ENCODE measurements at regions not wholly inside any gene's neighbourhood (a gene's known extent, or its start where the extent isn't known, plus 50 kb on each side); places are given as distances from the start of the nearest gene placed in this dataset.
"Not testable (repeated sequence)": the region's sequence is repeated elsewhere in the genome, so short reads cannot be mapped to it uniquely, and the experiment has no call there.

DNA sequence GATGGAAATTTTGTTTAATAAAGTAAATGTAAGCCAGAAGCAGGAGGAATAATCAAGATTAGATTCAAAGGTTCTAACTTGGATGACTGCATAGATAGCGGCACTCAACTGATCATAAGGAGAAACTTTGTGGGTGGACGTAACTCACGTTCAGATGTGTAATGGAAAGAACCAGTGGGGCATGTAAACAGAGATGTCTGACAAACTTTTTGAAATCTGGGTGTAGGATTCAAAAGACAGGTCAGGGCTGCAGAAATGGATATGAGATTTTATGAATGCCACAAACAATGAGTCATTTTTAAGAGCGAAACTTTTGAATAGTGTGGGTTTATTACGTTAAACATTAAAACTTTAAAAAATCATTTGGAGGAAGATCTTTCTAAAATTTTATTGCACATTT lies 375.6 kb downstream of the GBA3 start:
- DNase-seq: no peak

DNA sequence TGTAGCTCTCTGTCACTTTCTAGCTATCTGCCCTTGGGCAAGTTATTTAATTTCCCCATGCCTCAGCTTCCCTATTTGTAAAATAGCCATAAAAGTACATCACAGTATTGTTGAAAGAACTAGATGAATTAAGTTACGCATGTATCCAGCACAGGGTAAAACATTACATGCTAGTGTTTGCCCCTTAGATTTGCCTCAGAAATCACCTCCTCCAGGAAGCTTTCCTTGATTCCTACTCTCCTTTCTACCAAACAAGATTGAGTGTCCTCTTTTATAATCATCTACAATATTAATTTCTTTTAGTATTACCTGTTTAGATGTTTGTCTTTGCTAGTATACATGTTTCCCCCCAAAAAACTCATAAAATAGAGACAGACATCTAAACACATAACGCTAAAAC lies 369.5 kb downstream of the GBA3 start:
- no peak for DNase-seq

DNA sequence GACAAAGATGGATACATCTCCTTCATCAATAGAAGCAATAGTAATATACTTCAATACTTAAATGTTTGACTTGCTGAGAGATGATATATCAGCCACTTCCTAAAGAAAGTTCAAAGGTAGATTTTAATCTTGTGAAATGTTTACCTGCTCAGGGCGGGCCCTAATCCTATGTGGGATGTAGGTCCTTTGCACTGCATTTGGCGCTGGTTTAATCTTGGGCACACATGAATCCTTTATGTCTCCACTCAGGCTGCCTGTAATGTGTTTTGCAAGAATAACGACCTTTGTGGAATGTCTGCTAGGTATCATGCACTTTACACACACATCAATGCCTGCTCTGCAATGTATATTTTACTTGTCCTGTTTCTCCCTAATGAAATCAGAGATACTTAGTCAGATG lies 368.7 kb downstream of the GBA3 start:
- no peak for DNase-seq

DNA sequence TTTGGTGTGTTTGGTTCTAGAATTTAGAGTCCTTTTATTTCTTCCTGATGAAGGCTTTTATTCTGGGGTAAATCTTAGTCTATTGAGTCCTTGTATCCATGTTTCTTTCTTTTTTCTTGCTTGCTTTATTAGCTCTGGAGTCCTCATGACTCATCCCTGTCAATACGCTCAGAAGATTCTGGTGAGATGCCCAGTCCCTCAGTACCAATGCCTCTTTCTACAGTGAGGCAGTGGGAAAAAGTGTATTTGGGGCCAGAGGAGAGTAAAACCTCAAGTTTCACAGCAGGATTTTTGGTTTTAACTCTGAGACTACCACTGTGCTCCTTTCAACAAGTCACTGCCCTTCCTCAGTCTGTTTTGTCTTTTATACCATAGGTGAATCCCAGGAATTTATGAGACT lies 368.0 kb downstream of the GBA3 start:
- DNase-seq: no peak

DNA sequence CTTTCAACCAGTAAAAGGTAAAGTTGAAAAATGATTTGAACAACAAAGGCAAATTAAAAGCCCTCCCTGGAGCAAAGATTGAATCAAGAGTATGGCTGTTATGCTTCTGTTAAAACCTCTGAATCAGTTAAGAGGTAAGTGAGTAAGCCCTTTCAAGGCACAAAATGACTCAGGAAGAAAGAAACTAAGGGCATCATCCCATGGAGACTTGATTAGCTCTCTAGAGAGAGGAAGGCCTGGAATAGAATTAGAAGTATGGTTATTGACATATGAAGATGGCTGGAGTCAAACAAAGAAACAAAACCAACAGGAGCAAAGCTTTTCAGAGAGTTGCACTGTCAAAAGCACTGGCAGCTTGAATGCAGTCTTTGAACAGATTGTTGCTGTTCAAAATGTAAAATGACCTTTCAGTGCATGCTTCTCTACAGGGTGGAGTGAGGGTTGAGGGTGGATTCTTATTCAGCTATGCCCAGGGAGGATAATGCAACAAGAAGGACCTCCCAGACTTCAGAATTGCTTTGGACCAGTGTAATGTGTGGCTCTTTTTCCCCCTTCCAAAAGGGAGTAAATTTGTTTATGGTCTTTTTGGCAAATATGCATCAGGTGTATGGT lies 365.5 kb downstream of the GBA3 start:
- DNase-seq: no peak

DNA sequence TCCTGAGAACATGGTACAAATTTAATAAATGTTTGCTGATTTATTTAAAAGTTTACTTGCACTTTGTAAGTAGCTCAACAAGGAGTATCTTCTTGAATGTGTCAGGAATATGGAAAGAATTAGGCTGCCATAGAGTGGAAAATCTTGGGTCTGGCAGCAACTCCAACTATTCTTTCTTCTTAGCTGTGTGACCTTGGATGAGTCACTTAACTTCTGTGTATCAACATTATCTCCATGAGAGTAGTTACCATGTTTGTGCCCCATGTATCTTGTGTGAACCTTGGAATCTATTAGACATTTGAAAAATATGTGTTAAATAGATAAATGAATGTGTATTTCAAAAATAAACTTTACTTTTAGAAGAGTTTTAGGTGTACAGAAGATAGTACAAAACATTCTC lies 348.8 kb downstream of the GBA3 start:
- no peak for DNase-seq

DNA sequence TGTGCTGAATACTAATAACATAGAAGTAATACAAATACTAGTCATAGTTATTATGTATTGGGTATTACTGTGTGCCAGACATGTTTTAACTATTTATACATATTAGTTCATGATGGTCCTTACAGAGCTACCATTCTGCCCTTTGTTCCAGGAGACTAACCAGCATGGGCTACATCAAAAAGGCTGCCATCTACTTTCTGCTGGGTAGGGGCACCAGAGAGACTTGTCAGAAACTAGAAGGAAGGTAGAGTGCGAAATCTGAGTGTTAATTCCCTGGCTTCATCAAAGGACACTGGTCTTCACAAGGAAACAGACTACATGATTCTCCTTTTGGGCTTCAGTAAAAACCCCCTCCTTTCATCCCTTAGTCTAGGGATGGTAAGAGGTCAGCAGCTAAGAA lies 347.8 kb downstream of the GBA3 start:
- no peak for DNase-seq

DNA sequence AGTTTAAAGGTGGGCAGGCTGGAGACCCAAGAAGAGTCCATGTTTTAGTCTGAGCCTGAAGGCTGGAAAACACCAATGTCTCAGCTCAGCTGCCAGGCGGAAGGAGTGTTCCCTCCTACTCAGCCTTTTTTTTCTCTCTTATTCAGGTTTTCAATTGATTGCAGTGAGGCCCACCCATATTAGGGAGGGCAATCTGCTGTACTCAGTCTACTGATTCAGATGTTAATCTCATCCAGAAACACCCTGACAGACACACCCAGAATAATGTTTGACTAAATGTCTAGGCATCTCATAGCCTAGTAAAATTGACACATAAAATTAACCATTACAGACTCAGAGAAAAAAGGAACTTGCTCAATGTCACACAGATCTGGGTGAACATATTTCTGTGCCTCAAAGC lies 347.1 kb downstream of the GBA3 start:
- DNase-seq: no peak

DNA sequence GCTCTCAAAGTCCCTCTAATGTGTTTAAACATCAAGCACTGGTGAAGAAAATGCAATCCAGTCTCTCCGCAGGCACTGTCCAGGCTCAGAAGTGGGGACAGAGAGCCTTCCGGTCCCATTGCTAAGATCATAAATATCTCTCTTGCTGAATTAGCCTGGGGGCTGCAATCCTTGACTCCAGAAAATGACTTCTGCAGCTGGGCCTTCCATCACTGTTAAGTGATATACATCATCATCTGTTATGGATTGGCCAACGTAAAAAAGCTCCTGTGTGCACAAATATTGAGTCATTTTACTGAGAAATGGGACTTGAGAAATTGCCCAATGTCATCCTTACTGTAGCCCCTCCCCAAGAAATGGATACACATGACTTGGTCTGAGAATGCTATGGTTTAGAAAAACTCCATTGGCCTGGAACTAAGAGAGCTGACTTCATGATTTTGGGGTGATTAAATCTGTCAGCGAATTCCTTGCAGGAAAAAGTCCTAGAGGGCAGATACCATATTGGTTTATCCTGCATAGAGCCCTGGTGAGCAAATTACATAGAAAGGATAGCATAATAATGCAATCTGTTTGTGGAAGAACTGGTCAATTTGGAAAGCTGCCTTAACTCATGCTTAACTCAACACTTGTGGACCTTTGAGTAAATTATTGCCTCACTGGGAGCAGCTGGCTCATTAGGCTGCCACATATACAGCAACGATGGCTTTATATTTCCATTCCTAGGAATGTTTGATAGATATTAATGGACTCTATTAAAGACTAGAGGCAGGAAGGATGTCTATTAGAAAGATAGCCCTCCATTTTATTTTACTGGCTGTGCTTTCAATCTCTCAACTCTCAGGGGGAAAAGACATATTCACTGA lies 346.1 kb downstream of the GBA3 start:
- no peak for DNase-seq

DNA sequence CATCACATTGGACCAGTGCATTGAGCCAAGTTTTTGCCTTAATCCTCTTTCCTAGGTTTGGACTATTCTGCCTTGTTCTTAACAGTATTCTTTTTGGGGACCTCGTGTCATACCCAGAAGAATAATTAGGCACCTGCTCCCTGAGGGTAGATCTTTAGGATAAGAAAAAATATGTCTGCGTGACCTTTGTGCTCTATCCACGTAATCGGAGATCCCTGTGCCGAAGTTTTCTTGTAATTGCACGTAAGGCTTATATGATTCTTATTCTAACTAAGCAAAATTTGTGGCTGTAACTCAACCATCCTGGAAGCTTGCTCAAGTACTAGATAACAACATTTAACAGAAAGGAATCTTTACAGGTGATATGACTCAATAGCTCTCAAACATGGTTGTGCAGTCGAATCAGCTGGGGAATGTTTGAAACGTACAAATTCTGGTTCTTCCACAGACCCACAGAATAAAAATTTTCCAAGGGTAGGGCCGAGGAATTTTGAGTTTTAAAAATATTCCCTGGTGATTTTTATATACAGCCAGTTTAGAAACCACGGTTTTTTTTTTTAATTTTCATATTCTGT lies 344.3 kb downstream of the GBA3 start:
- no peak for DNase-seq

DNA sequence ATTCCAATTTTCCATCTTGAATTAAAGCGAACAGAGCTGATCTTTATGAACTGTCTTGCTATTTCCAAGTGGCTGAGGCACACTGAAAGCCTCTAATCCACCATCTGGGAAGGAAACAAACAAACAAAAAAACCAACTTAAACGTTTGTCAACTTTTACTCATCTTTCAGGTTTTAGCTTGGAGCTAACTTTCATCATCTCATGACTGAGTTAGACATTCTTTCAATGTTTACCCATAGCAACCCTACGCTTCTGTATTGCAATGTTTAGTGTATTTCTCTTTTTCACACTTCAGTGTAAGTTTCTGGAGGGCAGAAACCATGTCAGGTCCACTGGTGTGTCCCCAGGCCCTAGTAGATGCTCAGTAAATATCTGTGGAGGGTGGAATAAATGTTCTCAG lies 343.8 kb downstream of the GBA3 start:
- no peak for DNase-seq

DNA sequence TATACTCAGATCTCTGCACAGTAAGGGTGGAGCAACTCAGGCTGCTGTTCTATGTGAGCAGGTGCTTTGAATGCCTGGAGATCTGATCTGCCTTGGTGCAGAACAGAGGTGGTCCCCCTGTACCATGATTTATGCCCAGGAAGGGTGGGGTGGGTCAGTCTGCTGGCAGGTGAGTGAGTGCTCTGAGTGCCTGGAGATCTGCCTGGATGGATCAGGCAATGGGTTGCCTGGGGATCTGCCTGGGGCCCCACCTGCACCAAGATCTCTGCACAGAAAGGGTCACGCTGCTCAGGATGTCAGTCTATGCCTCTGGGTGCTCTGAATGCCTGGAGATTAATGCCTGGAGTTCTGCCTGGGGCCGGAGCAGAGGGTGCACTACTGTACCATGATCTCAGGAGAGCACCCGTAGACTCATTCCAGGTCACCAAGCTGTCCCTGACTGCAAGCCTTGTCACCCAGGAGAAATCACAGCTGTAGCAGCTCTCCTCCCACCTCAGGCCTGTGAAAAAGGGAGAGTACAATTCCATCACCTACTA lies 342.9 kb downstream of the GBA3 start:
- no peak for DNase-seq

DNA sequence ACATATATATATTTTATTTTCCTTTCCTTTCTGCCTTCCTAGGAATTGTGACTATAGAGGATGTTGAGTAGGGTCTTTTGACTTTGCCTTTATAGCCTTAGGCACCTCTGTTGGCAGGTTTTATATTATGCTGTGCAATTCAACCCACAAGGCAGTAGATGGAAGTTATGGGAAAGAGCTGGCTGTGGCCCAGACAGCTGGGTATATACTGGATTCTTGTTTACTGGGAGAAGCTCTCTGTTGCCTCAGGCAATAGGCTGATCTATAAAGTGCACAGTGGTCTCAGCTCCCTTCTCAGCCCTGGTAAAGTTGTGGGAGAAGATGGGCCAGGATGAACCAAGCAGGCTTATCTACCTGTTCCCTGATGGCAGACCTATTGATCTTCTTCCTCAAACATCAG lies 342.0 kb downstream of the GBA3 start:
- no peak for DNase-seq

DNA sequence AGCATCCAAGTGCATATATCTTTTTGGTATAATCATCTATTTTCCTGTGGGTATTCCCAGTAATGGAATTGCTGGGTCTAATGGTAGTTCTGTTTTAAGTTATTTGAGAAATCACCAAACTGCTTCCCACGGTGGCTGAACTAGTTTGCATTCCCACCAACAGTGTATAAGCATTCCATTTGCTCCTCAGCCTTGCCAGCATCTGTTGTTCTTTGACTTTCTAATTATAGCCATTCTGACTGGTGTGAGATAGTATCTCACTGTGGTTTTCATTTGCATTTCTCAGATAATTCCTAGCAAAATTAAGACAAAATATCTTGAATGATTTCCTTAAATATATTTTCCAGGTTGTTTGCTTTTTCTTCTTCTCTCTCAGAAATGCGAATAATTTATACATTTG lies 341.1 kb downstream of the GBA3 start:
- no peak for DNase-seq

DNA sequence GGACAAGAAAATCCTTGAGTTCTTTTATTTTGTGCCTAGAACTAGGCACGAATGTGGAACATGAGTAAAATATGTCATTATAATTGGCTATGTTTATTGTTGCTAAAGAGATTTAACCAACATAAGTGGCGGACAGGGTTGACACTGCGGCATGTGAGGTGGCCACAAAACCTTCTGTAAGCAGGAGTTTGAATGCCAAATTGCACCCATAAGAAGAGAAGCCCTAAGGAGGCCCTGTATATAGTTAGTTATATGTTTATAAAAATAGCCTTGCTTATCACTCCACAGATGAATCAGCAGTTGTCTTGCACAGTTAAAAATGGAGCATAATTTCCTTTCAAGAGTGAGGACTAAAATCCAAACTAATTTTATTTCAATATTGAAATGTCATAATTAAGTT lies 336.1 kb downstream of the GBA3 start:
- no peak for DNase-seq

DNA sequence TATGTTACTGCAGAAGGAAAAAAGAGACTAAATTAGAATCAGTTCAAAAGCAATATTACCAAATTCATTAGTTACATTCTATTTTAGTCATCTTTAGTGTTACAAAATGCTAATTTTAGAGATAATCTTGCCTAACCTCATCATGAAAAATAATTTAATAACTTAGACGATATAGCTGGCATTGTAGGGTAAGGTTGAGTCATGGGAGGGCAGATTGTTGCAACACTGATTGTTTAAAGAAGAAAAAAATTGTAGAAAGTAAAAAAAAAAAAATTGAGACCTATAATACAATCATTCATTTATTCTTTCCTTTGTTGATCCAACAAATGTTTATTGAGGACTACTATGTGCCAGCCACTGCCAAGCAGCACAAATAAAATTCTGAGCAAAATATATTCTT lies 330.9 kb downstream of the GBA3 start:
- no peak for DNase-seq

DNA sequence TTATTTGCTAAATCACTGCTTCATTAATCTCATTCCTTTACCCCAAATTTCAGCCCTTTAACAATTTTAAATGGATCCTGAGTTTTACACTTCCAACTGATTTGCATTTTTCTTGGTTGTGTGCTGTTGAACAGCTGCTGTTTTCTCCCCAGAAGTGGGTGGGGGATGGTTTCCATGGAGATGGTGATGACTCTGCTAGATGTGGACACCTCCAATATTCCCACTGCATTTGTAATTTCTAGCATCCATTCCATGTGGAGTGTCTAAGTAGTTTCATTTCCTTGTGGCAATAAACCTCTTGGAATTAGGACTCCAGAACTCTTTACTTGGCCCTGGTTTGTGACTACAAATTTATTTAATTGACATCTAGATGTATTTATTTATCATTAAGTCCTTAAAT lies 330.4 kb downstream of the GBA3 start:
- no peak for DNase-seq

DNA sequence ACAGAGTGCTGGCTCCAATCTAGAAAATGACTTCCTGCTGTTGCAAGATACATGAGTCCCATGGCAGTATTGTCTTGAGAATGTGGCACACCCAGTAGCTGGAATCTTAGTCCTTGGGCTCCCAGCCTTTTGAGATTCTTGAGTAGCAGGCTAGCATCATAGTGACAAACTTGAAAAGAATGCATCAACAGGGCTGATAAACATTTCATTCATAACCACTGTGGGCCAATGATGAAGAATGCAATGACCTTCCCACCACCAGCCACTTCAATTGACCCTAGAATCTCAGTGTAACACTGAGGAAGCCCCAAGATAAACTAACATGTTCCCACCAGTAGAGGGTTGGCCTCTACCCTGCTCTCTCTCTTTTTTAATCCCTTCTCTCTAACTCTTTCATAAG lies 329.3 kb downstream of the GBA3 start:
- no peak for DNase-seq

DNA sequence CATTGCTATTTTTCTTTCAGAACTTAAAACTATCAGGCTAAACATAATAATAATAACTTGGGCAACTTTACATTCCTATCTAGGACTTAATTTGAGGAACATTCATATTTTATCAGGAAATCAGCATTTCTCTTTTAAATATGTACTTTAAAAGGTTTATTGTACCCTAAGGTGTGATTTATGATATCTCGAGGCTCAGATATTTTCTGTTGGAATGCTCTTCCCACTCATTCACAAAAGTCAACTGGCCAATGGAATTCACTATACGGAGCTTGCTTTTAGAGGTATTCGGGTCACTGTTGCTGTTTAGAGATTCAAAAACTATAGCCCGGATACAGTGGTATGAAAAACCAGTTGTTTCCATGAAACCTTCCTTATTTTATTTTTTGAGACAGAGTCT lies 328.3 kb downstream of the GBA3 start:
- no peak for DNase-seq

DNA sequence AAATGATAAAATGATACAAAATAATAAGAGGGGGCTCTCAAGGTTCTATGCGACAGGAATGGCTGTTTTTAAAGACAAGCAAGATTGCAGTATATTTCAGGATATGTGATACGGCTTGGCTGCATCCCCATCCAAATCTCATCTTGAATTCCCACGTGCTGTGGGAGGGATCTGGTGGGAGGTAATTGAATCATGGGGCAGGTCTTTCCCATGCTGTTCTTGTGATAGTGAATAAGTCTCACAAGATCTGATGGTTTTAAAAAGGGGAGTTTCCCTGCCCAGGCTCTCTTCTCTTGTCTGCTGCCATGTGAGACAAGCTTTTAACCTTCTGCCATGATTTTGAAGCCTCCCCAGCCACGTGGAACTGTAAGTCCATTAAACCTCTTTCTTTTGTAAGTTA lies 327.7 kb downstream of the GBA3 start:
- DNase-seq: not testable (repeated sequence)

DNA sequence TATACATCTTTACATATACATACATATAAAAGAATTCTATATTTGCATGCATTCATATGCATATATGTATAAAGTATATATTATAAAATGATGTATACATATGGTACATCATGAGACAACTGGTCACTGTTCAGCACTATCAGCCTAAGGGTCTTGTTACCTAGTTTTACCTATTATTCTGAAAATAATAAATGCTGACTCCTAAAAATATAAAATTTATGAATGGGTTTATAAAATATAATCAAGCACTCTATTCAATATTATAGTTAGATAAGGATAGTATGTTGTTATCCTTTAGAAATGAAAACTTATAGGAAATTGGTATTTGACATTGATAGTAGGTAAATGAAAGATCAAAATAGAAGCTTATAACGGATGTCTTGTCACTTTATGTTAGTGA lies 324.2 kb downstream of the GBA3 start:
- no peak for DNase-seq

DNA sequence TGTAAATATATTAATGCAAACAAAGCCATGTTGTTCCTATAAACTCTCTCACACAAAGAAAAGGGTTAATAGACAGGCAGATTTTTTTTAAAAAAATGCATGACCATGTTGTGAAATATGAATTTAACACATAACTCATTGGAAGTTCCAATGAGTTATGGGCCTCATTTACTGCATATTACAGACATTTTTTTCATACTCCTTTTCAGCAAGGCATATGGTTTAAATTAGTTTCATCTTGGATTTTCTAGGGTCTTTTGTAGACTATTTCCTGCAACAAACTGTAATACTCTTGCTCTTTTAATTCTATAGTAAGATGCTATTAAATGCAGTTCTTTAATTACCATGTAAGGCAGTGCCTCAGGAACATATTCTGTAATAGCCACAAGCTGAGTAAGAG lies 323.1 kb downstream of the GBA3 start:
- no peak for DNase-seq

DNA sequence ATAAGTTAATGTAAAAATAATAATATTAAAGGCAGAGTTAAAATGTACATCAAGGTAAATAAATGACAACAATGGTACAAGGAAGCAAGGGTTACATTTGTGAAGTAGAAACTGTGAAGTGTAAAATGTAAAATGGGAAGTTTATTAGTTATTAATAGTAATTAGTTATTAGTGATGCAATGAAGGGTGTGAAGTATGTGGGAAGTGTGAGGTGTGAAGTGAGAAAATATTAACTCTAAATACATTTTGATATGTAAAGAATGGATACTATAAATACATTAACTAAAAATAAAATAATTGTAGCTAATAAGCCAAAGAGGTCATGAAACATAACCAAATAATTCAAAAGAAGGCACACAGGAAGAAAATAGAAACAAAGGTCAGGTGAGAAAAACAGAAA lies 316.4 kb downstream of the GBA3 start:
- no peak for DNase-seq

DNA sequence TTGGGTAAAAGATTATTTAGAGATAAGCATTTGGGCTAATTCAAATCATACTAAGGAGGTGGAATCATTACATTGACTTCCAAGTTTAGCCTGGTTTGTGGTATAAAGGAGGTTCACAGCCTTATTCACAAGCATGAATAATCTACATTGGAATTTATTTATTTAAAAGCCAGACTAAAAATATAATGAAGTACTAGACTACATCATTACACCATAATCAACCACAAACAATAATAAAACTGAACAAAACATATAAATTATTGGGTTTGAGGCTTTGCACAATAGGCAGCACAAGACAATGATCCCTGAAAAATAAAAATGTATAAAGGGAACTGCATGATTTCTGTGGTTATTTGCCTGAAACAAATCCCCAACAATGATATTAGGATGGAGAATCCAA lies 314.0 kb downstream of the GBA3 start:
- DNase-seq: no peak
